Osteocyte (in vitro differentiated cells): ENCODE measurements at regions not wholly inside any gene's neighbourhood (a gene's known extent, or its start where the extent isn't known, plus 50 kb on each side); places are given as distances from the start of the nearest gene placed in this dataset.

Source experiments
- DNase-seq: peaks from one replicate; pipeline ENCODE4 v3.0.0; 2021; ENCODE audit warnings: mixed read lengths; ENCODE audit not compliant: unreplicated experiment; ENCODE audit errors: extremely low spot score
- H3K27ac Mint-ChIP-seq: one replicate; pipeline ENCODE4 v1.8.0; 2021; ENCODE audit warnings: mild to moderate bottlenecking, mixed read lengths; ENCODE audit not compliant: unreplicated experiment
- H3K27me3 Mint-ChIP-seq: one replicate; pipeline ENCODE4 v1.8.0; 2021; ENCODE audit warnings: mixed read lengths; ENCODE audit not compliant: unreplicated experiment
- H3K36me3 Mint-ChIP-seq: one replicate; pipeline ENCODE4 v1.8.0; 2021; ENCODE audit warnings: mixed read lengths; ENCODE audit not compliant: unreplicated experiment
- H3K4me1 Mint-ChIP-seq: one replicate; pipeline ENCODE4 v1.8.0; 2021; ENCODE audit warnings: mixed read lengths; ENCODE audit not compliant: unreplicated experiment
- H3K4me3 Mint-ChIP-seq: one replicate; pipeline ENCODE4 v1.8.0; 2021; ENCODE audit warnings: mild to moderate bottlenecking, moderate library complexity, mixed read lengths; ENCODE audit not compliant: unreplicated experiment
- H3K9me3 Mint-ChIP-seq: one replicate; pipeline ENCODE4 v1.8.0; 2021; ENCODE audit warnings: mixed read lengths; ENCODE audit not compliant: unreplicated experiment
- TF ChIP-seq, protein P1 (sequence below): fragments of 200-600 bp; sonication (generic); IDR thresholded peaks from 2 replicates; pipeline ENCODE4 v1.5.0; 2021; ENCODE audit warnings: antibody characterized with exemption, mild to moderate bottlenecking, moderate library complexity

DNA sequence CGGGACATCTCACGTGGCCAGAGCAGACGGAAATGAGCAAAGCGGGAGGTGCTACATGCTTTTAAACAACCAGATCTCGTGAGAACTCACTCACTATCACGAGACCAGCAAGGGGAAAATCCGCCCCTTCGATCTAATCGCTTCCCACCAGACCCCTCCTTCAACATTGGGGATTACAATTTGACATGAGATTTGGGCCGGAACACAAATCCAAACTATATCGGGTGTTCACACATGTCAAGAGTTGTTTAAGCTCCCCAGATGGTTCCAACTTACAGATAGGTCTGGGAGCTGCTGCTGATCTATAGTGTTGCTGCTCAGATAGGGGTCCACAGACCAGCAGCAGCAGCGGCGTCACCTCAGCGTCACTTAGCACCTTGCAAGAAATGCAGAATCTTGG lies 194.9 kb downstream of the GPAM start:
- no peaks in the 10 kb centered on the region for H3K4me1 Mint-ChIP-seq

DNA sequence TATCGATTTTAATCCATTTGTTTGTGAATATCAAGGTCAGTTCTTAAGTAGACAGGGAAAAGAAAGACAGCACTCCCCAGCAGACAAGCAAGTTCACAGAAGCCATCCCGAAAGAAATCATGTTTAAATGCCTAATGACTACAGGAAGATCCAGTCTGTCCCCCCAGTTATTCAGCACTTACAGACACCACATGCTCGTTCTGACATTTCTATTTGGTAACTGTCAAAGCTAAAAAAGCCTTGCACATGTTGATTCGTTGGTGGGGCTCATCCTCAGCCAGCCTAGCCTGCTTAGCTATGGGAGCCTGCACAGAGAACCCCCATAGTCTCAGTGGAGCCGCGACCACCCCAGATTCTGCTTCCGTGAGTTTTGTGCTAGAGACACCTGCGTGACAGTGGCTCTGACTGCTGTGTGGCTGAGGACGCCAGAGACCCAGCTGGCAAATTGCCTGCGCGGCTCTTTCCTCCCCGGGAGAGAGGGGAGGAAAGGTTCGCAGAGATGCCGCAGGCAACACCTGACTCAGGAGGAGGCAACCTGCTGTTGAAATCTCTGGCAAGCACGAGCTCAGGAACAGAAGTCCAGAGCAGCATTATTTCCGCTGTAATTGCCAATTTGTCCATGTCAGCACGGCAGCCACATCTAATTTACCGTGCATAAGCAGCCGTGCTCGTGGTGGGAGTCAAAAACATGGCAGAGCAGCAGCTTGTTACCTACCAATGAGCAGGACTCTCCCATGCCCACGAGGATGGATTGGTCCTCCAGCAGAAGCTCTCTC lies 194.2 kb downstream of the GPAM start:
- DNase-seq: no peak
- Mint-ChIP-seq H3K9me3 (peaks cover 7% of the 10 kb centered on the region), H3K36me3 (no peaks in the 10 kb centered on the region), H3K4me3 (no peak overlapping the region), H3K27ac (no peak overlapping the region), H3K4me1 (no peaks in the 10 kb centered on the region), H3K27me3 (no peaks in the 10 kb centered on the region)
- TF ChIP-seq, protein P1, sequence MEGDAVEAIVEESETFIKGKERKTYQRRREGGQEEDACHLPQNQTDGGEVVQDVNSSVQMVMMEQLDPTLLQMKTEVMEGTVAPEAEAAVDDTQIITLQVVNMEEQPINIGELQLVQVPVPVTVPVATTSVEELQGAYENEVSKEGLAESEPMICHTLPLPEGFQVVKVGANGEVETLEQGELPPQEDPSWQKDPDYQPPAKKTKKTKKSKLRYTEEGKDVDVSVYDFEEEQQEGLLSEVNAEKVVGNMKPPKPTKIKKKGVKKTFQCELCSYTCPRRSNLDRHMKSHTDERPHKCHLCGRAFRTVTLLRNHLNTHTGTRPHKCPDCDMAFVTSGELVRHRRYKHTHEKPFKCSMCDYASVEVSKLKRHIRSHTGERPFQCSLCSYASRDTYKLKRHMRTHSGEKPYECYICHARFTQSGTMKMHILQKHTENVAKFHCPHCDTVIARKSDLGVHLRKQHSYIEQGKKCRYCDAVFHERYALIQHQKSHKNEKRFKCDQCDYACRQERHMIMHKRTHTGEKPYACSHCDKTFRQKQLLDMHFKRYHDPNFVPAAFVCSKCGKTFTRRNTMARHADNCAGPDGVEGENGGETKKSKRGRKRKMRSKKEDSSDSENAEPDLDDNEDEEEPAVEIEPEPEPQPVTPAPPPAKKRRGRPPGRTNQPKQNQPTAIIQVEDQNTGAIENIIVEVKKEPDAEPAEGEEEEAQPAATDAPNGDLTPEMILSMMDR: no peak

More for the DNA sequence above, 194.9 kb downstream of the GPAM start:
- H3K27ac Mint-ChIP-seq: no peak overlapping the region
- no peaks in the 10 kb centered on the region for H3K27me3 Mint-ChIP-seq
- H3K4me3 Mint-ChIP-seq: no peak overlapping the region
- no peaks in the 10 kb centered on the region for H3K36me3 Mint-ChIP-seq
- H3K9me3 Mint-ChIP-seq: peaks cover 7% of the 10 kb centered on the region
- TF ChIP-seq, protein P1: no peak
- DNase-seq: no peak

DNA sequence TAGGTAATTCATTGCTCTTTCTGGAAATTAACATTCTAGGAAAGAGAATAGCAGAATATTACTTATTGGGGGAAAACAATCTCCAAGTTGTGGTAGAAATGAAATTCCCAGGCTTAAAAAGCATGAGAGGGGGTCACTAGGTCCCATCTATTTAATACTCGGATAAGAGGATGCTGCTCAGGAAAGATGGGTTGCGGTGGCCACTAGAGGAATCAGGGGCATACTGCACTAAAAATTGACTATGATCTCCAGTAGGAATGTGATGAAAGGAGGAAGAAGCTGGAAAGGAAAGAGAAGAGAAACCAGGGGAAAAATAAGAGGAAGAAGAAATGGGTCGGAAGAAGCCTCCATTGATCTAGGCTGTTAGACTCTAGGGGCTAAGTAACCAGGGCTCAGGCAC lies 192.8 kb downstream of the GPAM start:
- Mint-ChIP-seq H3K4me3 (no peak overlapping the region), H3K27ac (no peak overlapping the region), H3K4me1 (no peaks in the 10 kb centered on the region), H3K27me3 (no peaks in the 10 kb centered on the region), H3K9me3 (peaks cover 7% of the 10 kb centered on the region), H3K36me3 (no peaks in the 10 kb centered on the region)
- no peak for DNase-seq
- TF ChIP-seq, protein P1: no peak

DNA sequence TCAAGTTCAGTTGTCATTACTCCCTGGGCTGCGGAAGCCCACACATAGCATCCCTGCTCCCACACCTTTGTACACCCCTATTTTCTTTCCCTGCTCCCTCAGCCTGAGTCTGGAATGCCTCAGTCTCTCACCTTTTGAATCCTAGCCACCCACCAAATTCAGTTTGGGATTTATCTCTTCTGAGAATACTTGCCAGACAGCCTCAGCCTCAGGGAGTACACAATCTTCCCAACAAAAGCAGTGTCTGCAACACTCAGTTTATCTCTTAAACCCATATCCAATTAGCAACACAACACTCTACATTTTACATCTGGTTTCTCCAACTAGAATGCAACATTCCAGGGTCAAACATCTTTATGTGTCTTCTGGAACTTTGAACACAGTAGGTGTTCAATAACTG lies 190.2 kb downstream of the GPAM start:
- DNase-seq: no peak
- H3K36me3 Mint-ChIP-seq: no peaks in the 10 kb centered on the region
- H3K4me3 Mint-ChIP-seq: no peak overlapping the region
- no peaks in the 10 kb centered on the region for H3K4me1 Mint-ChIP-seq
- TF ChIP-seq, protein P1: no peak
- H3K27ac Mint-ChIP-seq: no peak overlapping the region
- no peaks in the 10 kb centered on the region for H3K27me3 Mint-ChIP-seq
- peaks cover 6% of the 10 kb centered on the region for H3K9me3 Mint-ChIP-seq

DNA sequence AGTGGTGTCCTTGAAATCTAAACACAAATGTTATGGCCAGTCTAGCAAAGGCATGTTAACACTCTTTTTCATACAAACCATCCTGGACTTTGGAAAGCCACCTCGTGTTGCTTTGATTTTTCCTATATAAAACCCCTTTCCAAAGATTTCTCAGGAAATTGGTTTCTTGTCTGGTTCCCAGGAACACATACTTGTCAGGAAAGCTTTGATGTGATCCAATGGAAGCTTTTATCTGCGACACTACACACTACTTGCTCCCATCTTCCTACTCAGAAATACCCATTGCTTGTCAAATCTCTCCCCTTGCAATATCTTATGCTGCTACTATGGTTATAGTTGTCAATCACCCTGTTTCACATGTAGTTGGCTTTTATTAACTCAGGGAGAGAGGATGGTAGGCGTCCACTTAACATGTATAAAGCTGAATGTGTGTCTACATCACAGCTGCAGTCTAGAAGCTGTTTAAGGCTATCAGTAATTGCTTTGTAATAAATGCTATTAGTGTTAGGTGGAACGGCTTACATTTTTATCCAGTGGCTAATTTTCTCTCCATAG lies 189.6 kb downstream of the GPAM start:
- Mint-ChIP-seq H3K27me3 (no peaks in the 10 kb centered on the region), H3K36me3 (no peaks in the 10 kb centered on the region), H3K27ac (no peak overlapping the region), H3K4me1 (no peaks in the 10 kb centered on the region), H3K4me3 (no peak overlapping the region), H3K9me3 (peaks cover 4% of the 10 kb centered on the region)
- DNase-seq: no peak
- TF ChIP-seq, protein P1: no peak
